ENCODE measurements at regions not wholly inside any gene's neighbourhood (a gene's known extent, or its start where the extent isn't known, plus 50 kb on each side); places are given as distances from the start of the nearest gene placed in this dataset.

- ChIA-PET POLR2A (no interaction called here), CTCF (no interaction called here)
- H3K36me3 Mint-ChIP-seq (ENCODE audit: low read depth), result no peaks in the 10 kb centered on the region
- Histone ChIP-seq H3K27me3 (ENCODE audit: control insufficient read depth in 1 of 2, insufficient read depth in 2 of 2, low read length in 2 of 2) (no peaks in the 10 kb centered on the region), H3K4me3 (ENCODE audit: low read length) (no peak overlapping the region), H3K9me3 (ENCODE audit: control insufficient read depth in 1 of 2, insufficient read depth in 1 of 2, low read length in 2 of 2) (peaks cover 14 to 21% of the 10 kb centered on the region in 2 experiments), H3K27ac (ENCODE audit: low read depth in 1 of 2, low read length in 2 of 2) (no peak overlapping the region), H3K36me3 (ENCODE audit: insufficient read depth, low read length) (no peaks in the 10 kb centered on the region), H3K4me1 (ENCODE audit: insufficient read depth, low read length) (no peaks in the 10 kb centered on the region)
- ATAC-seq (ENCODE audit: poor library complexity) (no peak), DNase-seq (no peak)
- no peak overlapping the region for H3K27ac Mint-ChIP-seq
- intact Hi-C loops (cut with DNase I, micrococcal nuclease), result no loop called here
- peaks cover 19% of the 10 kb centered on the region for H3K9me3 Mint-ChIP-seq
- H3K4me3 Mint-ChIP-seq, result no peak overlapping the region
- no peak for TF ChIP-seq CTCF (IDR thresholded peaks at IDR 0.05)
- H3K4me1 Mint-ChIP-seq (ENCODE audit: low read depth), result no peaks in the 10 kb centered on the region
- no peaks in the 10 kb centered on the region for H3K27me3 Mint-ChIP-seq
Observed at GRCh38 chr2:123808243-123808642, 216.8 kb upstream of the CNTNAP5 start.

GRCh38 chr2:123811846-123812245 is 213.2 kb upstream of the CNTNAP5 start:
- Mint-ChIP-seq H3K4me1 (ENCODE audit: low read depth) (no peaks in the 10 kb centered on the region), H3K36me3 (ENCODE audit: low read depth) (no peaks in the 10 kb centered on the region), H3K27ac (no peak overlapping the region), H3K4me3 (no peak overlapping the region), H3K9me3 (peaks cover 16% of the 10 kb centered on the region), H3K27me3 (no peaks in the 10 kb centered on the region)
- Histone ChIP-seq H3K4me1 (ENCODE audit: insufficient read depth, low read length) (no peaks in the 10 kb centered on the region), H3K9me3 (ENCODE audit: control insufficient read depth in 1 of 2, insufficient read depth in 1 of 2, low read length in 2 of 2) (peaks cover 14 to 17% of the 10 kb centered on the region in 2 experiments), H3K36me3 (ENCODE audit: insufficient read depth, low read length) (no peaks in the 10 kb centered on the region), H3K27me3 (ENCODE audit: control insufficient read depth in 1 of 2, insufficient read depth in 2 of 2, low read length in 2 of 2) (no peaks in the 10 kb centered on the region), H3K4me3 (ENCODE audit: low read length) (no peak overlapping the region), H3K27ac (ENCODE audit: low read depth in 1 of 2, low read length in 2 of 2) (no peak overlapping the region)
- DNase-seq (no peak), ATAC-seq (ENCODE audit: poor library complexity) (no peak)
- POLR2A ChIA-PET, result no interaction called here
- CTCF ChIA-PET, result no interaction called here
- TF ChIP-seq CTCF (IDR thresholded peaks at IDR 0.05), result no peak
- intact Hi-C loops (cut with DNase I, micrococcal nuclease), result no loop called here

- ATAC-seq (ENCODE audit: poor library complexity) (no peak), DNase-seq (no peak)
- Histone ChIP-seq H3K4me1 (ENCODE audit: insufficient read depth, low read length) (no peaks in the 10 kb centered on the region), H3K27me3 (ENCODE audit: control insufficient read depth in 1 of 2, insufficient read depth in 2 of 2, low read length in 2 of 2) (no peaks in the 10 kb centered on the region), H3K9me3 (ENCODE audit: control insufficient read depth in 1 of 2, insufficient read depth in 1 of 2, low read length in 2 of 2) (peaks cover 0 to 4% of the 10 kb centered on the region in 2 experiments), H3K36me3 (ENCODE audit: insufficient read depth, low read length) (no peaks in the 10 kb centered on the region), H3K27ac (ENCODE audit: low read depth in 1 of 2, low read length in 2 of 2) (no peak overlapping the region), H3K4me3 (ENCODE audit: low read length) (no peak overlapping the region)
- H3K27me3 Mint-ChIP-seq, result no peaks in the 10 kb centered on the region
- ChIA-PET POLR2A (no interaction called here), CTCF (no interaction called here)
- intact Hi-C loops (cut with DNase I, micrococcal nuclease), result no loop called here
- H3K36me3 Mint-ChIP-seq (ENCODE audit: low read depth), result no peaks in the 10 kb centered on the region
- no peaks in the 10 kb centered on the region for H3K4me1 Mint-ChIP-seq (ENCODE audit: low read depth)
- no peak overlapping the region for H3K27ac Mint-ChIP-seq
- no peak for TF ChIP-seq CTCF (IDR thresholded peaks at IDR 0.05)
- no peaks in the 10 kb centered on the region for H3K9me3 Mint-ChIP-seq
- no peak overlapping the region for H3K4me3 Mint-ChIP-seq
Observed at GRCh38 chr2:123816203-123816602, 208.9 kb upstream of the CNTNAP5 start.
